ENCODE measurements at regions not wholly inside any gene's neighbourhood (a gene's known extent, or its start where the extent isn't known, plus 50 kb on each side); places are given as distances from the start of the nearest gene placed in this dataset.

DNA sequence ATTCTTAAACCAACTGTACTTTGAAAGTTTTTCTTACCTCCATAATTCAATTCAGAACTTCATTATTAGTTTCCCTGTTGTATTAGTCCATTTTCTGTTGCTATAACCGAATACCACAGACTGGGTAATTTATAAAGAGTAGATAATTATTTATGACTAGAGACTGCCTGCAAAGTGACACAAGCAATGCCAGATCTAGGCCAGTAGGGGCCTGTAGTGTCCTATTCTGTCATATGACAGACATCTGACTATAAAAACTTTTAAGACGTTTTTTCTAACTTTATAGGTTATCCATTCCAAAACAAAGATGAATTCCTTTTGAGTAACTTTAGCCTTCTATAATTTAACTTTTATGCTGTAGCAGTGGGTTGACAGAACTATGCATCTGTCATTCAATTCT is 2783.8 kb downstream of the PCDH9 start:
- DNase-seq (ENCODE audit: low read depth) = no peak

DNA sequence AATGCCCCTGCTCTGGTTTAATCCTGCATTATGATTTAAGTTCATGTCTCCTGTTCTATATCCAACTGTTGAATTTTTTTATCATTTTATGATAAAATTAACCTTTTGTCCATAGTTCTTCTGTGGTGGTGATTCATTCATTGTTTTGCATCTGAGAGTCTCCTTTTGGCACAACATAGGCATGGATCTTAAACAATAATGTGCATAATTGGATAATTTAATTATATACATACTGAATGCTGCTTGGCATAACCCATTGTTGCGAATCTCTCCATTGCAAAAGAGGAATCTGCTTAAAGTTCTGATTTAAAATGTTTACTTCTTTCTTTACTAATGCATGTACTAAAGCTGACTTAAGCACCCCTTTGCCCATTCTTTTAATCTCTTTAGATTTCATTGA is 2788.4 kb downstream of the PCDH9 start:
- DNase-seq (ENCODE audit: low read depth) = no peak

DNA sequence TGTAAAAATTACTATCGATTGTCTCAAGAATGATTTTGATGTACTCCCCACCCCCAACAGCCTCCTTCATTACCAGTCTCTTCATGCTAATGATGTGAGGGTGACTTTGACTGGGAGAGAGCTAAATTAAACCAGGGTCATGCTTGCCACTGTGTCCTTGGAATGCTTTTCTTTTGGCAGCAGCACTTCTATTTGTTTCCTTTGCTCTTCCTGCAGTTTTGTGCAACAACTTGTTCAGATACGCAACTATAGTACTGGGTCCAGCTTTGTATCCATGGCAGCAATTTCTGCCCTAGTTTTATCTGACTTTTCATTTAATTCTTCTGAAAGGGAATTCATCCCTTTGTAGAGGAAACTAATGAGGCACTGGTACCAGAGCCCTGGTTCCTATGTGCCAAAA is 2792.1 kb downstream of the PCDH9 start:
- no peak for DNase-seq (ENCODE audit: low read depth)

DNA sequence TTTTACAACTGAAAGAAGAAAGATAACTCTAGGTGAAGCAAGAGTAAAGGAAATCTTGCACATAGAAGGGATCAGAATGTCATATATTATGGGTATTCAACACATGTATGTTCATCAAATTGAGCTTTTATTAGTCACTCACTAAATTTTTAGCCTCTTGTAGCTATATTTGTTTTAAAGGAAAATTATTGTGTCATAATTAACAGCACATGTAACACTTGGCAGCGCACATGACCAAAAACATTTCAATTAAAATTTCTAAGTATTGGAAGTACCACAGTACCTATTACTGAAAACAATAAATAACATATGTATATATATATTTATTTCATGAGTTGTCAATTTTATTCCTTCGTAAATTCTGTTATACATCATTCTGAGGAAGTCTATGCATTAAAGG is 2800.4 kb downstream of the PCDH9 start:
- DNase-seq (ENCODE audit: low read depth) = no peak

DNA sequence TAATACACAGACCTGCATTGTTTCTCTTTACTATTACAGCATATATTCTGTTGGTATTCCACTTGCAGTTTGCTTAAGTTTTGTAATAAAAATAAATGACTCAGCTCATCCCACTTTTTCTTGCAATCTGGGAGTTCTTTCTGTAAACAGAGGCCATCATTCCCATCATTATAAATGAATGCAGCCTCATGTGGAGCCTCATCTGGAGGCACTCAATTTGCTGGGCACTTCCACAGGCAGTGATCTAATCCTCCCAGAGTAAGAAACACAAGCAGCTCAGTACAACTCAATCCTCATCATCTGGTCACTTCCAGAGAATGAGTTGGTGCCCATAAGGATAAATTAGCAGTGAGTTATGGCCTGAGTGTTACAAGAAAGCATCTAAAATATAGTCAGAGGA is 2801.9 kb downstream of the PCDH9 start:
- peak; percentile 57 for DNase-seq (ENCODE audit: low read depth)

DNA sequence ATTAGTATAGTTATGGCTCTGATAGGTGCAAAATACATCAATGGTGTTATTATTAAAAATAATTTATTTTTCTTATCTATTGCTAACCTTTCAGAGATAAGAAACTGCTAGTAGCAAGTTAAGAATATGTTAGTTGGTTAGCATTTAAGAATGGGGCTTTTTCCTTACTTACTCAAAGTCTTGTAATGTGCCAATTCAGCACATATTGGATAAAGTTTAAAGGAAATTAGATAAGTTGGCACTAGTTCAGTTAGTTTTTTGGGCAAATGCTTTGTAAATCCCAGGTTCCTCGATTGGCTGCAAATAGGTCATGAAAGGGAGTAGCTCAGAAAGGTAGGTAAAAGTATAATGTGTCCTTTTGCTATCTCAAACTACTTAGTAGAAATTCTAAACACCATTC is 2806.7 kb downstream of the PCDH9 start:
- DNase-seq (ENCODE audit: low read depth) = no peak

DNA sequence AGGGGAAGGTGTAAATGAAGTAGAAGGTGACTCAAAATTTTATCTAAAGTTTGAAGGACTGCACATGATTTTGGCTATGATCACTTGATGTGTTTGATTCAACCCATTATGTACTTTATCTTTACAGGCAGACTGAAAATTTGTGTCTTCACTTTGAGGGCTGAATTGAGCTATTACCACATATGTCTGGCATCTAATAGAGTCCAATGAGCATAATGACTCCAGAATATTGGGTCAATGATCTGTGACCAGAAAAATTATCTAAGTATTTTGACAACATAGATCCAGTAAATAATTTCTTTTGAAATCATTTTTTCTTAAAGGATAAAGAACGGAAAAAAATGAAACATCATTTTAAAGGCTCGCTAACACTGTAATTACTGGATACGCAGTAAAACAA is 2810.0 kb downstream of the PCDH9 start:
- no peak for DNase-seq (ENCODE audit: low read depth)

DNA sequence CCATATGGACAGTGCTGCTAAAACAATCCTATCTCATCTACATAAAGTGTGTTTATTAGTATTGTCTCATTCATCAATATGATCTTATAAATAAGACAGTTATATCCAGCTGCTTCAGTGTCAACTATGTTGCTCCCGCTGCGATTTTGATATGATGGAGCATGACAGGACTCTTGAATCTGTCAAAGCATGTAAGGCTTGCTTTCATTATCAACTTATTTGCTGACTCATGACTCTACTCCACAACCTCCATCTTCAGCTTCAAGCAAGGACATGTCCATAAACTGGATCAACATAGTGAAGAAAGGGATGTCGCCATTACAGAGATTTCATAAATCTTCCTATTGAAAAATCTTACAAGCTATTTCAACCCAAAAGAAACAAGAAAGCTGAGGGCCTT is 2812.6 kb downstream of the PCDH9 start:
- no peak for DNase-seq (ENCODE audit: low read depth)

DNA sequence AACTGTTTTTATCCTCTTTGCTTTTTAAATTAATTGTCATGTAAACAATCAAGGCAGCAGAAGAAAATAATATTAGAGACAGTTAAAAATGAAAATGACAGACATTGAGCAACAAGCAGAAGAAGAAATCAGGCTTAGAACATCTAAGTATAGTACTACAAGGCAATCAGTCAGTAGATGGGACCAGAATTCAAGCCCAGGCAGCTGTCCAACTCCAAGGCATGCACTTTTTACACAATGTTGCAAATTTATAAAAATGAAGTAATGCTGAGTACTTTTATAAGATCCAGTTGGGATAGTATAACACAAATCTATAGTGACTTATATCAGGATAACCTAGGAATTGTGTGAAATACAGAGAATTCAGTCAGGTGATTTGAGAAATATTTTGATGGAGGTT is 2815.8 kb downstream of the PCDH9 start:
- peak; percentile 28 for DNase-seq (ENCODE audit: low read depth)

DNA sequence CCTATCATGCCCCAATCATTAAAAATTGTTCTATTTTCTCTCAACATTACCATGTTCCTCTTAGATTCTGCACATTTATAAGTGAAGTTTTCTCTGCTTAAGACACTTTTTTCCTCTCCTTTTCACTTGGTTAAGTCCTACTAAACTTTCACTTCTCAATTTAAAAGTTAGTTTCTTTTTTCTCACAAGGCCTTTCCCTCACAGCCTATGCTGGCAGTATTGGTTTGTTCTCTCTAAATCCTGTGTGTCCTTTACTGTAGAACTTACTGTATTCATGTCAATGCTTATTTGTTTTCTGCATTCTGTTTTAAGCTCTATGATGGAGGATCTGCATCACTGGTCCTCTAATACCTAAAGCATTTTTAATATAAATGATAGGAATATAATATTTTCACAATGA is 2816.6 kb downstream of the PCDH9 start:
- no peak for DNase-seq (ENCODE audit: low read depth)

DNA sequence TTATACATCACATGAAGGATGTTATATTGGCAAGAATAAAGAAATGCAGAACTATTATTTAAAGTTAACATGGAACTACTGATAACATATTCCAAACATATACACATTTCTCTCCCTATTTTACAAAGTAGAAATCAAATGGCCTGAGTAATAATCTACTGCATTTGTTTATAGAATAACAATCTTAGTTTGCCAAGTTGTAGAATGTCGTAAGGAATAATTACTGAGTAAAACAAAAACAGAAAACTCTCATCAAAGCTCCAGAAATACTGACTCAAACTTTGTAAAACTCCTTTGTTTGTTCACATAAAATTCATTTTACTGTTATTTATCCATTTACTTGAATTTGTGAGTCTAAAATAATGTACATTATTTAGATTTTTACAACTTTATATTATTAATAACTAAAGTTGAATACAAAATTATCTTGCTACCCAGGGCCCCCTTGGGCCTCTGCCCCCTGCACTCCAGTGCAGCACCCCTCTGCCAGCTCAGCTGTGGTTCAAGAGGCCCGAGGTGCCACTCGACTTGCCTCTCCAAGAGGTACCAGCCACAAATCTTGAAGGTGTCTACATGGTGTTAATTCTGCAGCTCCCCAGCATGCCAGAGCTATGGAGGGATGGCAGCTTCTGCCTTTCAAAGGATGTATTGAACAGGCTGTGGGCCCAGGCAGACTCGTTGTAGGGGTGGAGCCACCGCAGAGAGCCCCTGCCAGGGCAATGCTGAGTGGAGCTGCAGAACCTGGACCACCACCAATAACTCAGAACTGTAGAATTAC is 2819.7 kb downstream of the PCDH9 start:
- no peak for DNase-seq (ENCODE audit: low read depth)

DNA sequence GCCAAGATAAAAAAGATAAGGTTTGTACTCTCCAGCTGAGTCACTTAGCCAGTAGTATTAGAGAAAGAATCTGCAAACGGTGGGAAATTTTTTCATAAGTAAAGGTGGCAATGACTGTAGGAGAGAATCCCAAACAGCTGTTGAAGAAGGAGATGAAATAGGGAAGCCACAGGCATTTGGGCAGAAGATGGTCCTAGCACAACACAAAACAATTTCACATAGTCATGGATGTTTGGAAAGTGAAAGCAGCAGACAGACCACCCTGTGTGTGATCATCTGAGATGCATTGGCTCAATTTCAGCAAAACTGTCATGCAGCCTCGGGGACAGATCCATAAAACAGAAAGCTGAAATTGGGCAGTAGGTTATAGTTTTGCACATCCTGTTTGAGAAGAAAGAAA is 2832.4 kb downstream of the PCDH9 start:
- peak; percentile 55 for DNase-seq (ENCODE audit: low read depth)

DNA sequence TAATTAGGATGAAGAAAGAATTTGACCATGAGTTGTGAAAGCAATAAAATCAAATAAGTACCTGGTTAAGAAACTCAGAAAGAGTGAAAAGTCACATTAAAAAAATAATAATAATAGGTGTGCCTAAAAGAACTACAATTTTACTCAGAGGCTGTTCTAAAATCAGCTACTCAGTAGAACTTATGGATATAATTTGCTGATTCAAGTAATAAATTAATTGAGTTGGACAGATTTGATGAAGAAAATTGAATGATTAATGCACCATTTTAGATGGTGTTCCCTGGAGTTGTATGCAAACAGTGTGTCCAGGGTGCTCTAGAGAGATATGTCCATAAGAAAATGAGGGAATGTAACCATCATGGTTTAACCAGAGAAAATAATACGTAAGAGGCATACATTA is 2852.5 kb downstream of the PCDH9 start:
- DNase-seq (ENCODE audit: low read depth) = no peak

DNA sequence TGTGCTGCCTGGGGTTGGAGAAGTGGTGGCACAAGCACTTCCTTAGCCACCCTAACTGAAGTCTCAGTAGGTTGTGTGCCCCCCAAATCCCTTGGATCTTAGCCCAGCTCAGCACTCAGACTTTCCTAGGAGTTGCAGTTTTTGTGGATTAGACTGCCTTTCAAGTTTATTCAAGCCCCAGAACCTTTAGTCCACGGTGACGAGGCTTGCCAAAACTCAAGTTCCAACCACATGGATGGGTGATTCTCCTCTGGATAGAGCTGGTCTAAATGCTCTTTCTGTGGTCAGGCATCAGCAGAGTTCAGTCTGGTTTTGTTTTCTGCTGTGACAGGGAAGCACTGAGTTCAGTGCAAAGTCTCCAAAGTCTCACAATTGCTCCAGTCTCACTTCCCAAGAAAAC is 2858.7 kb downstream of the PCDH9 start:
- DNase-seq (ENCODE audit: low read depth) = no peak

DNA sequence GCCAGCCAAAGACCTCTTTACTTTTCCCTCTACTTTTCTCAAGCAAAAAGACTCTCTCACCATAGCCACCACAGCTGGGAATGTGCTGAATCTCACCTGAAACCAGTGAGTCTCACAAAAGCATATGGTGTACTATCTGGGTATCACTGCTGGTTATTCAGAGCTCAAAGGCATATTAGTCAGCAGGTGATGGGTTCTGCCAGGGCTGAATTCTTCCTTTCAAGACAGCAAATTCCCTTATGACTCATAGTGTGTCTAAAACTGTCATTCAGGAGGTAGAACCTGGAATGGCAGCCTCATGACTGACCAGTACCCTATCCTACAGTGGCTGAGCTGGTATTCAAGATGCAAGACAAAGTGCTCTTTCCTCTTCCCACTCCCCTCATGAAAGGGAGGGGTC is 2859.1 kb downstream of the PCDH9 start:
- DNase-seq (ENCODE audit: low read depth) = peak; percentile 40

DNA sequence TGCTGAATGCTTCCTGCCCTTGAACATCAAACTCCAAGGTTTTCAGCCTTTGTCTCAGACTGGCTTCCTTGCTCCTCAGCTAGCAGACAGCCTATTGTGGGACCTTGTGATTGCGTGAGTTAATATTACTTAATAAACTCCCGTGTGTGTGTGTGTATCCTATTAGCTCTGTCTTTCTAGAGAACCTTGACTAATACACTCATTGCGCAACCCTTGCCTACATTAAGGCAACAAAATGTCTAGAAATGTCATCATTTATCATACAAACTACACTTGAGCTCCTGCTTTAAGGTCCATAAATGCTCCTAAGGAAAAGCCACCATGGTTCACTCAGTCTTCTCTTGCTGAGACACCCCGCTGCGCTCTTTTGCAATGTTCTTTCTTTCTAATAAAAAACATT is 2861.0 kb downstream of the PCDH9 start:
- DNase-seq (ENCODE audit: low read depth) = peak; percentile 82

DNA sequence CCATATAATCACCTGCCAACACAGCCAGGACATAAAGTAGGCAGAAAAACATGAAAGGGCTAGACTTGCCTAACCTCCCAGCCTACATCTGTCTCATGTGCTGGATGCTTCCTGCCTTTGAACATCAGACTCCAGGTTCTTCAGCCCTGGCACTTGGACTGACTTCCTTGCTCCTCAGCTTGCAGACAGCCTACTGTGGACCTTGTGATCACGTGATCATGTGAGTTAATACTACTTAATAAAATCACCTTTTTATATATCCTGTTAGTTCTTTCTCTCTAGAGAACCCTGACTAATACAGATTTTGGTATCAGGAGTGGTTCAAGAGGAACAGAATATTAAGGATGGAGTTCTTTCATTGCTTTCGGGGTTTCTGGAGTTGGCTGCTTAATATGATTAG is 2867.6 kb downstream of the PCDH9 start:
- DNase-seq (ENCODE audit: low read depth) = no peak

DNA sequence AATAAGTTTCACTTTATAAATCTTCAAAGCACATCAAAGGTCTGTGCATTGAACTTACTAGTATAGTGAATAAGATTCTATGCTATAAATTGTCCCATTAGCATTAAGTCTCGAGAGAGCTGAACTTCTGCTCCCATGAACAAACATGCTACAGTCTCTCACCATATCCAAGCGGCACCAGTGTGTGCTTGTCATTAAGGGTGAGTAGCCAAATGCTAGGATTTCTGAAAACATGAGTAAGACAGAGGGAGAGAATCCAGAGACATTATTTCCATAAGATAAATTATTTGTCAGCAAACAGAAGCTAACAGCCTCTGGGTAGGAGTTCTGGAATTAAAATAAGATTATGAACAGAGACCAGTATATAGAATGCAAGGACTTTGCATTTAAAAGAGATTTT is 2882.5 kb downstream of the PCDH9 start:
- peak; percentile 77 for DNase-seq (ENCODE audit: low read depth)

DNA sequence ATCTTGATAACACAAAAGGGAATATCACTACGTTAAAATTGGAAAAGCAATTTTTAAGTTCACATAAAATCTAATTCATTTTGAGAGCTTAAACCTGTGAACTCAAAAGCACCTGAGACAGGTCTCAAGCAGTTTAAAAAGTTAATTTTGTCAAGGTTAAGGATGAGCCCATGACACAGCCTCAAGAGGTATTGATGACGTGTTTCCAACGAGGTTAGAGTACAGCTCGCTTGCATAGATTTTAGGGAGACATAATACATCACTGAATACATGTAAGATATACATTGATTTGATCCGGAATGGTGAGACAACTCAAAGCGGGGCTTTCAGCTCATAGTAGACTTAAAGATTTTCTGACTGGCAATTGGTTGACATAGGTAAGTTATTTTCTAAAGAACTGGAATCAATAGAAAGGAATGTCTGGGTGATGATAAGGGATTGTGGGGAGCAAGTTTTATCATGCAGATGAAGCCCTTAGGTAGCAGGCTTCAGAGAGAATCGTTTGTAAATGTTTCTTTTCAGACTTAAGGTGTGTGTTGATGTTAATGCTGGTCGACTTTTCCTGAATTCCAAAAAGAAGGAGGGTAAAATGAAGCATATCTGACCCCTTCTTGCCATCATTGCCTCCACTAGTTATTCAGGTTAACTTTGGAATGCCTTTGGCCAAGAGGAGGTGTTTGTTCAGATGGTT is 2890.6 kb downstream of the PCDH9 start:
- DNase-seq (ENCODE audit: low read depth) = no peak

DNA sequence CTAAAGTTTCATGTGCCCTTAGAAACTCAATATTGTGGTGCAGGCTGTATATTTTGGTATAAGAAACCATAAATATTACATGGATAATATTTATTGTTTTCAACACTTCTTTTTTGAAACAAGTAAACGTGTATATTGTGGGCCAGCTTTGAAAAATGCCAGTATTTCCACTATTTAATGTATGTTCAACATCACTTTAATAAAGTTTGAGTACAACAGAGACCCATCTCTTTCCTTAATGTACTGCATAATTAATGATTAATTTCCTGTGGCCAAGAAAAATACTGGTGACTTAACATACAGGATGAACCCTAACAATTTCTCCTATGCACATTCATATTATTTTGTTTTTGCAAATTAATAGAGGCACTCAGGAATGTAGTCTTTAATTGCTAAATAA is 2891.5 kb downstream of the PCDH9 start:
- no peak for DNase-seq (ENCODE audit: low read depth)

DNA sequence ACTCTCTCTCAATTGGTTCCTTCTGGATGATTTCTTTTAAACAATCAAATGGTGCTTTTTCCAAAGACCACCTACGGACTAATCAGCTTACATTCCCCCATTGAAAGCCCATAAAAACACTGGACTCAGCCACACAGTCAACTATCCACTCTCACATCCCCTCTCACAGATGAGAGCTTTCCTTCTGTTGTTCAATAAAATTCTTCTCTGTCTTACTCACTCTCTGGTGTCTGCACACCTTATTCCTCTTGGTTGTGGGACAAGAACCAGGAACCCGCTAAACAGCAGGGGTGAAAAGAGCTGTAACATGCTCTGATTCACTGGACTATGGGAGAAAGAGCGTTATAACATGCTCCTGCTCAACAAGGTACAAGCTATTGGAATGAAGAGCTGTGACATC is 2896.2 kb downstream of the PCDH9 start:
- DNase-seq (ENCODE audit: low read depth) = peak; percentile 0

DNA sequence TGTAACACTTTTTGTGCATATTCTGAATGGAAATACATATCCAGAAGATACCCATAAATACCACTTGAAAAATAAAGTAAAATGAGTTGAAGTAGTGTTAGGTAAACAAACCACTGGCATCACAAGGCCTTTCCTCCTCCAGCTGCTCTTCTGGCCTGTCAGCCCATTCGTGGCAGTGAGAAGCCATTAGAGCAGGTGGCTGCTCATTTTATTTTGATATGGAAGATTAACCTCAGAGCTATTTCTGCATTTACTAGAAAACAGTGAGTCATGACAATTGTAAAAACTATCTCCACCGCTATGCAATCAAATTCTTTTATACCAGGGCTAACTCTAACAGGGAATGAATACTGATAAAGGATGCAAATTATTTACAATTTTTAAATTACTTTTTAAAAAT is 2898.1 kb downstream of the PCDH9 start:
- peak; percentile 3 for DNase-seq (ENCODE audit: low read depth)

DNA sequence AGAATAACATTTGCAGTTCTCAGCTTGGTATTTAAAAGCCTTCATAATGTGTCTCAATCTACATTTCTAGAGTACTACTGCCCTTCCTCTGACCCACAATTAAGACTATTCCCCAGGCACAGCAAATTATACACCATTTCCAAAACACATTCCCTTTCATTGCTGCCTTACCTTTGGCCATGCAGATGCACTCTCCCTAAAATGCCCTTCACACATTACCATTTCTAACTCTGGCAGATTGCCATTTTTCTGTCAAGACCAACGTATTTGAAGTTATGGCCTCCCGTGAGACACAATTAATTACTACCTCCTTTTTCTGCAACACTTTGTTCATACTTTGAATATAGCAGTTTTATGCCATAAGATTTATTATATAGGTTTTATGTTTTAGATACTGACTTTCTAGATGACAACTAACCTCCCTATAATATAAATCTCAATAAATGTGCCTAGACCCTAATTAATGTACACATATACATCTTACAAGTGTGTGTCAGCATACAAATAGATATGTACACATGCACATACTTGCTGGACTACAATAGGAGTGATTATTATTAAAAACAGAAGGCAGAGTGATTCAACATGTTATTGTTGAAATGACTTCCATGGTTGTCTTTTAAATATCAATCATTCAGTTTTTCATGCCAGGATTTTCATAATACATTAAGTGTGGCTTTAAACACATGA is 2902.5 kb downstream of the PCDH9 start:
- DNase-seq (ENCODE audit: low read depth) = no peak
